Stimulated activated CD8-positive, alpha-beta memory T cell treated with anti-CD3 and anti-CD28 coated beads, Interleukin-4, amount 100 ng/mL, for 1 hour (primary cell): ENCODE measurements at regions not wholly inside any gene's neighbourhood (a gene's known extent, or its start where the extent isn't known, plus 50 kb on each side); places are given as distances from the start of the nearest gene placed in this dataset.

Source experiments
- DNase-seq, 2 donors: peaks; one replicate each; pipeline ENCODE4 v3.0.0-alpha.2; 2020; ENCODE audit warnings: low read depth in 2 of 2, low spot score in 1 of 2

DNA sequence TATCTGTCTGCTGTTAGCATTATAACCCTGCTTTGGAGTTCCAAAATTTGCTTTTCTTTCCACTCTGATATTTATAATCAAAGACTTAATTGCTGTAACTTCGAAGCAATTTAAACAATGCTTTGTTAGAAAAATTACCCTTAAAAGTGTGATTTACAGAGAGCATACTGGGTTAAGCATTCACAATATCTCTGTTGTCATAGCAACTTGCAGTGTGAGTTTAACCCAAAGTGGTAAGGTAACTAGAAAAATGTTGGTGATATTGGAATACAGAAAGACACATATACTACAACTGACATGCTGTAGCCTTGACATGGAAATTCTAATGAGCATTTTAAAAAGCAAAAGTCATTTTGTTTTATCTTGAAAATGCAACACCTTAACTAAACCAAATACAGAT, 70.4 kb upstream of the SMLR1 start:
- no peak for DNase-seq

DNA sequence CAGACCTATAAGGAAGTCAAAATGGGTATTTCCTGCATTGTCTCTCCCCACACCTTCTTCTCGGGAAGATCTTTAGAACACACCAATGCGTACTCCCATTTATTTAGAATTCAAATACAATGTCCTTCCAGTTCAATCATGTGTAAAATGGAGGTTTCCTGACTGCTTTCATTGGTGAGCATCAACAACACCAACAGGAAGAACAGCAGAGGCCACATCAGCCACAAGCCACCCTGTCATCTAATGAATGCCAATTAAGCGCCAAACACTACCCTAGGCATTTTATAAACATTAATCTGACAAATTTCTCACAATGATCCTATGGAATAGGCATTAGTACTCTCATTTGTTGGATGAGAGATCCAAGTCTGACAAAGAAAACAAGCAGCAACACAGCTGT, 68.4 kb upstream of the SMLR1 start:
- no peak for DNase-seq

DNA sequence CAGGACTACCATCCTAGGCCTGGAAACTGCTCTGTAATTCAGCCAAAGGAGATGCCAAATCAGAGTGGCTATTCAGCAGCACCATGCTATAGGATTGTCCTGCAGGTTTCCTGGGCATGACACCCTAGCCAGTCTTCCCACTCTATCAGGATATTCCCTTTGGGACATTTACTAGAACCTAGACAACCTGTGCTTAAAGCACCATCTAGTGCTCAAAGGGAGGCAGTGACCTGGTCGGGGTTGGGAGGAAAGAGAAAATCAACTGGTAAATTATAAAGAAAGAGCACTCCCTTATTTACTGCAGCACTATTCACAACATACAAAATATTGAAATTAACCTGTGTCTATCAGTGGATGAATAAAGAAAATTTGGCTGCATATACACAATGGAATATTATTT, 67.2 kb upstream of the SMLR1 start:
- no peak for DNase-seq

DNA sequence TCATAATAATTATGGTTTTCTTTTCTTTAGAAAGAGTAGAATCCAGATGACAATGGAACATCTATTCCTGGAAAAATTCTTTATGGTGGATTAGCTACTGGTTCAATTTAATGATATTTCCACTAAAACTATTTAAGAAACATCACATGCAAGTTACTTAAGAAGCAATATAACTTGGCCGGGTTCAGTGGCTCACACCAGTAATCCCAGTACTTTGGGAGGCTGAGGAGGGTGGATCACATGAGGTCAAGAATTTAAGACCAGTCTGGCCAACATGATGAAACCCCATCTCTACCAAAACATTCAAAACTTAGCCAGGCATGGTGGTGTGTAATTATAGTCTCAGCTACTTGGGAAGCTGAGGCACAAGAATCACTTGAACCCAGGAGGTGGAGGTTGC, 65.9 kb upstream of the SMLR1 start:
- DNase-seq, result no peak

DNA sequence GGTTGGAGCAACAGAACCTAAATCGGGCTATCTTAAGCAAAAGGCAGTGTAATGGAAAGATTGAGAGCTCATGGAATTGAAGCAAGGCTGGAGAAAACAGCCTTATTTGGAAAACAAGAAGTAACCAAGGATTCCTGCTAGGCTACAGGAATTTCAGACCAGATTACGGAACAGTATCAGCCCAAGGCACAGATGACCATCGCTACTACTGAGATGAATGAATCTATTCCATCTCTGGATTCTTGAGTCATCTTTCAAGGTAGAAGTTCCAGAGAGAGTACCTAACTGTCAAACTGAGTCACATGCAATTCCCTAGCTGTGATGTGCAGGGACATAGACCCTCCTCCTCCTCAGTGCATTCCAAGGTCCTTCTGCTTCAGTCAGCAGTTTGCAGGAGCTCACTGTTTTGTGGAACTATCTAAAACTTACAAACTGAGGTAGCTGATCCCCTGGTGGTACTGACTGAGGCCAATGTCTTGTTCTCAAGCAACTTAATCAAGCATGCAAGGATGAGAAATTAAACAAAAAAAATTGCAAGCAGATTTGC, 62.0 kb upstream of the SMLR1 start:
- DNase-seq, result no peak

DNA sequence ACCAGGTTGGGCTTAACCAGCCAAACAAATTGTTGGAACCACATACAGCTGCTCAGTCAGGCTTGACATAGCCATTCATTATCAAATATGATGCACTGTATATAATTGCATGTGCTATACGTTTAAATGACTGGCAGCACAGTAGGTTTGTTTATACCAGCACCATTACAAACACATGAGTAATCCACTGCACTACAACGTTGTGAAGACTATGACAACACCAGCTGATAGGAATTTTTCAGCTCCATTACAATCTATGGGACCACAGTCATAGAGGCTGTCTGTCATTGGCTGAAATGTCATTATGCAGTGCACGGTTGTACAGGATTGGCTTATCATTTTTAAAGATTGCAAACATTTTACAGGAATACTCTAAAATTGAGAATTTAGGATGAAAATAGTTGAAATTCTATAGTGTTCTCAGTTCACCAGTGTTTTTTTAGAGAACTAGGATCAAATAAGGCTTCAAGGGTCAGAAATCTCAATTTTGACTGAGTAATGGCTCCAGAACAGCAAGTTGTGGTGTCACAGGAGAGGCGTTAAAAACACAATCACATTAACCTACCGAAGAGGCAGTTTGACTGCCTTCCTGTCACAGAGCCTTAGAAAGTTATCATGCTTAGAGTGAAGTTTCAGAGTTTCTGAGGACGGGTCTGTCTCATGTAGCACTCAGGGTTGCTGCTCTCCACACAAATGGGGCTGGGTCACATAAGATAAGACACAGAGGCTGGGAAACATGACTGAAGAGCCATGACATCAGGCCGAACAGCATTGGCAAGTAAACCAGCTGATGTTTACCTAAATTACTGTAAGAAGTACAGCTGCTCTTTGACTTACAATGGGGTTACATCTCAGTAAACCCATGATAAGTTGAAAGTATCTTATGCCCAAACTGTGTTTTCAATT, 60.7 kb upstream of the SMLR1 start:
- DNase-seq, result no peak

DNA sequence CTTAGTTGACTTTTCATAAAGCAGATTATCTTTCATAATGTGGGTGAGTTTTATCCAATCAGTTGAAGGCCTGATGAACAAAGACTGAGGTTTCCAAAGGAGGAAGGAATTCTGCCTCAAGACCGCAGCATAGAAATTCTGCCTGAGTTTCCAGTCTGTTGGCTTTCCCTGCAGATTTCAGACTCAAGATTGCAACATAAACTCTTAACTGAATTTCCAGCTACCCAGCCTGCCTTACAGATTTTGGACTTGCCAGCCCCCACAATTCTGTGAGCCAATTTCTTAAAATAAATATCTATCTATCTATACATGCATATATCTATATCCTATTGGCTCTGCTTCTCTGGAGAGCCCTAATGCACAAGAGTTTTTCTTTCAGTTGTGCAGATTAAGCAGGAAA, 57.3 kb upstream of the SMLR1 start:
- DNase-seq, result no peak

DNA sequence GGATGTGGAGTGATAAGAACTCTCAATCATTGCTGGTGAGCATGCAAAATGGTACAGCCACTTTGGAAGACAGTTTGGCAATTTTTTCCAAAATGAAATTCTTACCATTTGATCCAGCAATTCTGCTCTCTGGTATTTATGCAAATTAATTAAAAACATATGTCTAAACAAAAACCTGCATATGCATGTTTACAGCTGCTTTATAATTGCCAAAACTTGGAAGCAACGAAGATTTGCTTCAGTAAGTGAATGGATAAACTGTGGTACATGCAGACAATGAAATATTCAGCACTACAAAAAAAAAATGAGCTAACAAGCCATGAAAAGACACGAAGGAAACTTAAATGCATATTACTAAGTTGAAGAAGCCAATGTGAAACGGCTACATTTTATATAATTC, 55.5 kb upstream of the SMLR1 start:
- DNase-seq, result no peak

DNA sequence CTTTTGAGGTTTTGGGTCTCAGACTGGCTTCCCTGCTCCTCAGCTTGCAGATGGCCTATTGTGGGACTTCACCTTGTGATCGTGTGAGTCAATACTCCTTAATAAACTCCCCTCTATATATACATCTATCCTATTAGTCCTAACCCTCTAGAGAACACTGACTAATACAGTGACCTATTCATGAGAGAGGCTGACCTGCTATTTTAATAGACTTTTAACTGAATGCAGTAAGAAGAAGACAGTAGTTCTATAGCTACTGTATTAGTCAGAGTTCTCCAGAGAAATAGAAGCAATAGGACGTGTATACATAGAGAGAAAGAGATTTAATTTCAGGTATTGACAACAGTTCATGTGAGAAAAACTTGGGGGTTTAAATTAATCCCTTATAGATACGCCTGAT, 53.3 kb upstream of the SMLR1 start:
- no peak for DNase-seq

DNA sequence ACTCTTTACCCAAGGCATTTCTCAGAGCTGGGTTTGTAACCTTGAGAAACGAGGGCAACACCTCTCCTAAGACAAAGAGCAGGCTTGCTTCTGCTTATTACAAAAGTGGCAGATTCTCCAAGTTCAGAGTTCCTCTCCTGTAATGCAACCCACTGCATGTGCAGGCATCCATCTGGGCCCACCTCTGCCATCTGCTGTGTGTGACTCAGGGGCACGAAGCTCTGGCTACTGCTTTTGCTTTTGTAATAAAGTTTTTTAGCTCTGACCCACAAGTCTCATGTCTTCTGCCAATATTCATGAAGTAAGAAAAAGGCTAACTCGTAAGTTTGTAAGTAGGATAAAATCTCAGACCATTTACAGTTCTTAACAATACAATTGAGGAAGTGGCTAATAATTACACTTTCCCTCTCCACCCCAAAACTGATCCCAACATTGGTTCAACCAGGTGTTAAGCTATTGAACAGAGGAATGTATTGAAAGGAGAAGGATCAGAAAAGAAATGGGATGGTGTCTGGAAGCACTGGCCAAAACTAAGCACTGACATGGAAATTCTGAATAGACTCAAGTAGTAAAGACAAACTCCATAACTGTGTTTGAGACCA, 51.7 kb upstream of the SMLR1 start:
- DNase-seq, result no peak

DNA sequence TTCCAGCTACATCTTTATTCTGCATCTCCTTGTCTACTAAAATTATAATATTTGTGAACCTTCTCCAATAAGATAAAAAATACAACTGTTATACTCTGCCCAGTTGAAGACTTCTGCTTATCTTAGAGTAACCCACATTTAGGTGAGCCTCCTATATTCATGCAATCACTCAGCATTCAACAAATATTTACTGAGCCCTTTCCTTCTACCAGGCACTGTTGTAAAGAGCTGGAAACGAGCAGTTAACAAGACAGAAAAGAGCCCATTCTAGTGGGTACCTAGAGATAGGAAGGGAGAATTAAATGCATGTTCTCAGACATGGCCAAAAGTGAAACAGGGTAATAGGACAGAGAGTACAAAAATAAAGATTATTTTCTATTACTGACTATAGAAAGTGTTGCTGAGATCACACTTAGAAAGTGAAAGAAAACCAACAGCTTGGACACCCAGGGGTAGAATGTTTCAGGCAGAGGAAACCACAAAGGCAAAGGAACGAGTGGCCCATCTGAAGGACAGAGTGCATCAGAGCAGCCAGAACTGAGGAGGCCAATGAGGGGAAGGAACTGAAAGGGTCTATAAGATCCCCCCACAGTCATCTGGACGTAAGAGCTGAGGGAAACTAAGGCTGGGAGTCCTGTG, 50.8 kb upstream of the SMLR1 start:
- DNase-seq, result no peak
